GM12878 (cell line): ENCODE measurements at regions not wholly inside any gene's neighbourhood (a gene's known extent, or its start where the extent isn't known, plus 50 kb on each side); places are given as distances from the start of the nearest gene placed in this dataset.

Source experiments
- ATAC-seq: fragments of 200-7000 bp; cut with Tn5 transposase; 3 replicates; pipeline ENCODE4 v1.9.1; 2020; ENCODE audit warnings: mild to moderate bottlenecking, moderate library complexity
- BruUV-seq: library from RNA; stranded (reverse); fragments of 400-500 nt; replicated peaks from 2 replicates; lab custom pipeline; 2021; lab: Mats Ljungman, UMichigan
- CTCF ChIA-PET: fragments of 300-600 bp; sonication (Branson Sonifier 250); formaldehyde crosslinking; extraction: SDS; loops from one replicate; lab custom pipeline; 2021; ENCODE audit warnings: inconsistent platforms; lab: Yijun Ruan, JAX
- POLR2A ChIA-PET: fragments of 350-600 bp; formaldehyde crosslinking; extraction: SDS; loops from one replicate; lab custom pipeline; 2021; ENCODE audit warnings: inconsistent platforms; lab: Charles Lee
- RAD21 ChIA-PET: fragments of 300-600 bp; sonication (Branson Sonifier 250); formaldehyde crosslinking; loops from one replicate; lab custom pipeline; 2023; ENCODE audit warnings: antibody characterized with exemption; ENCODE audit not compliant: unreplicated experiment; lab: Charles Lee
- SMC1A ChIA-PET: fragments of 300-600 bp; sonication (Branson Sonifier 250); formaldehyde crosslinking; loops from one replicate; lab custom pipeline; 2023; ENCODE audit not compliant: unreplicated experiment, uncharacterized antibody; lab: Charles Lee
- DNase-seq: peaks from one replicate; pipeline ENCODE4 v3.0.0-alpha.2; 2011; ENCODE audit warnings: low read depth, low spot score
- FAIRE-seq: peaks from 3 replicates; lab custom pipeline; 2011; peaks lifted over from hg19 to GRCh38; lab: Jason Lieb, UNC
- H2AFZ ChIP-seq: 2 replicates; pipeline ENCODE4 v1.6.0; 2011; ENCODE audit warnings: low read depth, low read length, control low read depth; ENCODE audit not compliant: control insufficient read depth
- H3K27ac ChIP-seq: 2 replicates; pipeline ENCODE4 v1.5.1; 2011; ENCODE audit warnings: control low read depth; ENCODE audit not compliant: control insufficient read depth, insufficient read depth
- H3K27me3 ChIP-seq, 2 experiments: replicated peaks in 1 of 2; 2 replicates each; pipeline versions ENCODE4 v1.6.0 to v1.6.1; 2011; ENCODE audit warnings: low read length in 1 of 2; ENCODE audit not compliant: control insufficient read depth in 2 of 2, insufficient read depth in 2 of 2
- H3K36me3 ChIP-seq, 2 experiments: 2 replicates each; pipeline ENCODE4 v1.5.1; 2011; ENCODE audit warnings: low read length in 1 of 2; ENCODE audit not compliant: control insufficient read depth in 2 of 2, insufficient read depth in 2 of 2
- H3K4me1 ChIP-seq: 2 replicates; pipeline ENCODE4 v1.6.1; 2011; ENCODE audit warnings: mild to moderate bottlenecking, low read length, moderate library complexity, mixed read lengths; ENCODE audit not compliant: control insufficient read depth, insufficient read depth
- H3K4me2 ChIP-seq: 2 replicates; pipeline ENCODE4 v1.6.0; 2011; ENCODE audit warnings: control low read depth; ENCODE audit not compliant: control insufficient read depth, insufficient read depth
- H3K4me3 ChIP-seq: fragments of 200-600 bp; sonication (generic); 2 replicates; pipeline ENCODE4 v1.5.1; 2016
- H3K79me2 ChIP-seq: 2 replicates; pipeline ENCODE4 v1.6.0; 2011; ENCODE audit warnings: low read length; ENCODE audit not compliant: control insufficient read depth, insufficient read depth
- H3K9ac ChIP-seq: 2 replicates; pipeline ENCODE4 v1.8.0; 2011; ENCODE audit warnings: low read length, control low read depth, mixed read lengths; ENCODE audit not compliant: control insufficient read depth, insufficient read depth
- H3K9me3 ChIP-seq: replicated peaks from 3 replicates; pipeline ENCODE4 v1.5.1; 2011; ENCODE audit warnings: mild to moderate bottlenecking, low read length; ENCODE audit not compliant: control insufficient read depth, insufficient read depth
- H4K20me1 ChIP-seq: 2 replicates; pipeline ENCODE4 v1.6.0; 2011; ENCODE audit not compliant: control insufficient read depth, insufficient read depth
- ATF2 ChIP-seq: IDR thresholded peaks from 2 replicates; pipeline ENCODE4 v1.6.1; 2012; ENCODE audit warnings: low read length, inconsistent platforms
- BCL11A ChIP-seq: IDR thresholded peaks from 2 replicates; pipeline ENCODE4 v1.6.1; 2011; ENCODE audit warnings: low read depth, low read length
- CEBPB ChIP-seq, 2 experiments: fragments of 150-350 bp in 1 of 2; IDR thresholded peaks; 2 replicates each; pipeline ENCODE4 v1.6.1; 2012 to 2014; ENCODE audit warnings: low read depth in 2 of 2, low read length in 2 of 2, borderline replicate concordance in 1 of 2, inconsistent platforms in 1 of 2
- CHD1 ChIP-seq: IDR thresholded peaks from 2 replicates; pipeline ENCODE4 v1.6.1; 2012; ENCODE audit warnings: low read depth, low read length, improper control_type of control experiment
- DPF2 ChIP-seq: fragments of 450-650 bp; IDR thresholded peaks from 2 replicates; pipeline ENCODE4 v1.6.1; 2017; ENCODE audit warnings: mild to moderate bottlenecking
- EGR1 ChIP-seq, 2 experiments: IDR thresholded peaks; 1 replicate in 1 of 2; 2 replicates in 1 of 2; pipeline ENCODE4 v1.6.1; 2011 to 2012; ENCODE audit warnings: low read depth in 2 of 2, low read length in 2 of 2, borderline replicate concordance in 1 of 2, mild to moderate bottlenecking in 1 of 2, moderate library complexity in 1 of 2
- HCFC1 ChIP-seq: fragments of 150-350 bp; IDR thresholded peaks from 2 replicates; pipeline ENCODE4 v1.6.1; 2014; ENCODE audit warnings: low read length
- KAT2A ChIP-seq: conservative IDR thresholded peaks from 2 replicates; pipeline ENCODE4 v1.6.1; 2011; ENCODE audit warnings: low read depth, low read length; ENCODE audit not compliant: control insufficient read depth
- MTA2 ChIP-seq: fragments of 450-650 bp; IDR thresholded peaks from 2 replicates; pipeline ENCODE4 v1.6.1; 2016; ENCODE audit warnings: low read depth, mild to moderate bottlenecking, moderate library complexity
- POU2F2 ChIP-seq: IDR thresholded peaks from 3 replicates; pipeline ENCODE4 v1.6.1; 2011; ENCODE audit warnings: low read depth, mild to moderate bottlenecking, low read length, borderline replicate concordance
- RELB ChIP-seq: fragments of 450-650 bp; IDR thresholded peaks from 2 replicates; pipeline ENCODE4 v1.6.1; 2017; ENCODE audit warnings: low read depth, mild to moderate bottlenecking, moderate library complexity
- SIX5 ChIP-seq: IDR thresholded peaks from 2 replicates; pipeline ENCODE4 v1.6.1; 2011; ENCODE audit warnings: mild to moderate bottlenecking, low read depth, low read length, moderate library complexity; ENCODE audit not compliant: severe bottlenecking
- SMC3 ChIP-seq: IDR thresholded peaks from 2 replicates; pipeline ENCODE4 v1.6.1; 2011; ENCODE audit warnings: low read length, improper control_type of control experiment, borderline replicate concordance
- TARDBP ChIP-seq: IDR thresholded peaks from 2 replicates; pipeline ENCODE4 v1.6.1; 2016; ENCODE audit warnings: borderline replicate concordance
- TBL1XR1 ChIP-seq: IDR thresholded peaks from 2 replicates; pipeline ENCODE4 v1.6.1; 2012; ENCODE audit warnings: low read depth, low read length, improper control_type of control experiment
- ZNF217 ChIP-seq: fragments of 450-650 bp; IDR thresholded peaks from 2 replicates; pipeline ENCODE4 v1.6.1; 2017; ENCODE audit warnings: antibody characterized with exemption, mild to moderate bottlenecking
- ZNF592 ChIP-seq: fragments of 450-650 bp; IDR thresholded peaks from 2 replicates; pipeline ENCODE4 v1.6.1; 2017; ENCODE audit warnings: mild to moderate bottlenecking, moderate library complexity
- WGBS: methylation state at CpG from one replicate; pipeline ENCODE4 v1.1.6; 2016; ENCODE audit warnings: low lambda C conversion rate; ENCODE audit not compliant: insufficient replicate concordance, insufficient coverage; ENCODE audit errors: missing lambda C conversion rate; 5-methylcytosine and 5-hydroxymethylcytosine counted together
- in situ Hi-C: fragments of 300-500 bp; cut with MboI; formaldehyde crosslinking; loops from 9 replicates; pipeline ENCODE4 v1.14.3; 2018; ENCODE audit warnings: mixed read lengths
- intact Hi-C: fragments of 100-400 bp; cut with micrococcal nuclease; formaldehyde crosslinking; loops from one replicate; pipeline ENCODE4 v1.14.2; 2022; ENCODE audit not compliant: unreplicated experiment

GRCh38 chr2:149826471-149827125, 239.0 kb upstream of the MMADHC start:
- H3K4me1 ChIP-seq = no peaks in the 10 kb centered on the region
- H3K9me3 ChIP-seq = no peaks in the 10 kb centered on the region
- no peak overlapping the region for H3K4me2 ChIP-seq
- H2AFZ ChIP-seq = no peak overlapping the region
- H3K9ac ChIP-seq = no peak overlapping the region
- WGBS = 37% methylated on average over 1 of the region's 1 CpG
- ChIA-PET SMC1A (interaction anchor here (0.6 to 1.2 kb wide), 2 partner anchors 25 to 550 kb away, joined by 3 read pairs; no protein-coding TSS in a partner anchor), CTCF (no interaction called here), RAD21 (no interaction called here), POLR2A (no interaction called here)
- no peak overlapping the region for H3K4me3 ChIP-seq
- DNase-seq (no peak), FAIRE-seq (no peak), ATAC-seq (no peak)
- no peaks in the 10 kb centered on the region for H3K27me3 ChIP-seq
- in situ Hi-C loops (no loop called here), intact Hi-C loops (no loop called here)
- H3K79me2 ChIP-seq = no peaks in the 10 kb centered on the region
- H3K27ac ChIP-seq = no peak overlapping the region
- H3K36me3 ChIP-seq = no peaks in the 10 kb centered on the region
- BruUV-seq = no TSS peak
- no peaks in the 10 kb centered on the region for H4K20me1 ChIP-seq
- no peak for TF ChIP-seq RELB
- TF ChIP-seq BCL11A = no peak
- TF ChIP-seq ATF2 = no peak
- TF ChIP-seq ZNF592 = no peak
- no peak for TF ChIP-seq TBL1XR1
- no peak for TF ChIP-seq DPF2
- no peak for TF ChIP-seq TARDBP
- TF ChIP-seq MTA2 = no peak
- no peak for TF ChIP-seq CEBPB (IDR thresholded peaks at IDR 0.05; ENCODE audit: borderline replicate concordance in 1 of 2, low read depth in 2 of 2, low read length in 2 of 2)
- TF ChIP-seq ZNF217 = no peak
- TF ChIP-seq SMC3 = no peak
- TF ChIP-seq KAT2A = no peak
- TF ChIP-seq CHD1 = no peak
- no peak for TF ChIP-seq POU2F2
- no peak for TF ChIP-seq EGR1 (IDR thresholded peaks at IDR 0.05; ENCODE audit: borderline replicate concordance in 1 of 2, low read depth in 2 of 2, low read length in 2 of 2)
- no peak for TF ChIP-seq SIX5
- no peak for TF ChIP-seq HCFC1
